ENCODE measurements at regions not wholly inside any gene's neighbourhood (a gene's known extent, or its start where the extent isn't known, plus 50 kb on each side); places are given as distances from the start of the nearest gene placed in this dataset.

- TF ChIP-seq BACH2 (CRISPR knock-in tag; IDR thresholded peaks at IDR 0.05; ENCODE audit: borderline replicate concordance), result no peak
Observed at GRCh38 chr13:106997696-106998095, 429.8 kb upstream of the ARGLU1 start (continued).

GRCh38 chr13:106996867-106997618 lies 429.1 kb upstream of the ARGLU1 start:
- TF ChIP-seq ZFP30 (CRISPR knock-in tag; IDR thresholded peaks at IDR 0.05), result no peak
- no peak for TF ChIP-seq CSDC2 (CRISPR knock-in tag; IDR thresholded peaks at IDR 0.05)
- TF ChIP-seq, protein P1, sequence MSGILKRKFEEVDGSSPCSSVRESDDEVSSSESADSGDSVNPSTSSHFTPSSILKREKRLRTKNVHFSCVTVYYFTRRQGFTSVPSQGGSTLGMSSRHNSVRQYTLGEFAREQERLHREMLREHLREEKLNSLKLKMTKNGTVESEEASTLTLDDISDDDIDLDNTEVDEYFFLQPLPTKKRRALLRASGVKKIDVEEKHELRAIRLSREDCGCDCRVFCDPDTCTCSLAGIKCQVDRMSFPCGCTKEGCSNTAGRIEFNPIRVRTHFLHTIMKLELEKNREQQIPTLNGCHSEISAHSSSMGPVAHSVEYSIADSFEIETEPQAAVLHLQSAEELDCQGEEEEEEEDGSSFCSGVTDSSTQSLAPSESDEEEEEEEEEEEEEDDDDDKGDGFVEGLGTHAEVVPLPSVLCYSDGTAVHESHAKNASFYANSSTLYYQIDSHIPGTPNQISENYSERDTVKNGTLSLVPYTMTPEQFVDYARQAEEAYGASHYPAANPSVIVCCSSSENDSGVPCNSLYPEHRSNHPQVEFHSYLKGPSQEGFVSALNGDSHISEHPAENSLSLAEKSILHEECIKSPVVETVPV (CRISPR knock-in tag; IDR thresholded peaks at IDR 0.05), result no peak
- no peak for TF ChIP-seq TCF4 (CRISPR knock-in tag; IDR thresholded peaks at IDR 0.05; ENCODE audit: borderline replicate concordance)
- TF ChIP-seq, protein P2, sequence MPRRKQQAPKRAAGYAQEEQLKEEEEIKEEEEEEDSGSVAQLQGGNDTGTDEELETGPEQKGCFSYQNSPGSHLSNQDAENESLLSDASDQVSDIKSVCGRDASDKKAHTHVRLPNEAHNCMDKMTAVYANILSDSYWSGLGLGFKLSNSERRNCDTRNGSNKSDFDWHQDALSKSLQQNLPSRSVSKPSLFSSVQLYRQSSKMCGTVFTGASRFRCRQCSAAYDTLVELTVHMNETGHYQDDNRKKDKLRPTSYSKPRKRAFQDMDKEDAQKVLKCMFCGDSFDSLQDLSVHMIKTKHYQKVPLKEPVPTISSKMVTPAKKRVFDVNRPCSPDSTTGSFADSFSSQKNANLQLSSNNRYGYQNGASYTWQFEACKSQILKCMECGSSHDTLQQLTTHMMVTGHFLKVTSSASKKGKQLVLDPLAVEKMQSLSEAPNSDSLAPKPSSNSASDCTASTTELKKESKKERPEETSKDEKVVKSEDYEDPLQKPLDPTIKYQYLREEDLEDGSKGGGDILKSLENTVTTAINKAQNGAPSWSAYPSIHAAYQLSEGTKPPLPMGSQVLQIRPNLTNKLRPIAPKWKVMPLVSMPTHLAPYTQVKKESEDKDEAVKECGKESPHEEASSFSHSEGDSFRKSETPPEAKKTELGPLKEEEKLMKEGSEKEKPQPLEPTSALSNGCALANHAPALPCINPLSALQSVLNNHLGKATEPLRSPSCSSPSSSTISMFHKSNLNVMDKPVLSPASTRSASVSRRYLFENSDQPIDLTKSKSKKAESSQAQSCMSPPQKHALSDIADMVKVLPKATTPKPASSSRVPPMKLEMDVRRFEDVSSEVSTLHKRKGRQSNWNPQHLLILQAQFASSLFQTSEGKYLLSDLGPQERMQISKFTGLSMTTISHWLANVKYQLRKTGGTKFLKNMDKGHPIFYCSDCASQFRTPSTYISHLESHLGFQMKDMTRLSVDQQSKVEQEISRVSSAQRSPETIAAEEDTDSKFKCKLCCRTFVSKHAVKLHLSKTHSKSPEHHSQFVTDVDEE (CRISPR knock-in tag; IDR thresholded peaks at IDR 0.05), result no peak
- TF ChIP-seq ZC3H10 (CRISPR knock-in tag; IDR thresholded peaks at IDR 0.05), result no peak
- TF ChIP-seq CREB5 (CRISPR knock-in tag; IDR thresholded peaks at IDR 0.05; ENCODE audit: low read depth), result no peak
- TF ChIP-seq PPARA (CRISPR knock-in tag; IDR thresholded peaks at IDR 0.05; ENCODE audit: borderline replicate concordance), result no peak
- no peak for TF ChIP-seq ARNTL (CRISPR knock-in tag; IDR thresholded peaks at IDR 0.05; ENCODE audit: borderline replicate concordance, low read depth)
- no peak for TF ChIP-seq ZNF565 (CRISPR knock-in tag; conservative IDR thresholded peaks at IDR 0.05; ENCODE audit: low read depth)
- TF ChIP-seq ISL1 (CRISPR knock-in tag; IDR thresholded peaks at IDR 0.05), result no peak
- TF ChIP-seq ZNF70 (CRISPR knock-in tag; IDR thresholded peaks at IDR 0.05), result no peak
- TF ChIP-seq, protein P3, sequence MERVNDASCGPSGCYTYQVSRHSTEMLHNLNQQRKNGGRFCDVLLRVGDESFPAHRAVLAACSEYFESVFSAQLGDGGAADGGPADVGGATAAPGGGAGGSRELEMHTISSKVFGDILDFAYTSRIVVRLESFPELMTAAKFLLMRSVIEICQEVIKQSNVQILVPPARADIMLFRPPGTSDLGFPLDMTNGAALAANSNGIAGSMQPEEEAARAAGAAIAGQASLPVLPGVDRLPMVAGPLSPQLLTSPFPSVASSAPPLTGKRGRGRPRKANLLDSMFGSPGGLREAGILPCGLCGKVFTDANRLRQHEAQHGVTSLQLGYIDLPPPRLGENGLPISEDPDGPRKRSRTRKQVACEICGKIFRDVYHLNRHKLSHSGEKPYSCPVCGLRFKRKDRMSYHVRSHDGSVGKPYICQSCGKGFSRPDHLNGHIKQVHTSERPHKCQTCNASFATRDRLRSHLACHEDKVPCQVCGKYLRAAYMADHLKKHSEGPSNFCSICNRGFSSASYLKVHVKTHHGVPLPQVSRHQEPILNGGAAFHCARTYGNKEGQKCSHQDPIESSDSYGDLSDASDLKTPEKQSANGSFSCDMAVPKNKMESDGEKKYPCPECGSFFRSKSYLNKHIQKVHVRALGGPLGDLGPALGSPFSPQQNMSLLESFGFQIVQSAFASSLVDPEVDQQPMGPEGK (CRISPR knock-in tag; IDR thresholded peaks at IDR 0.05; ENCODE audit: borderline replicate concordance), result no peak
- no peak for TF ChIP-seq ZFP3 (CRISPR knock-in tag; IDR thresholded peaks at IDR 0.05)
- TF ChIP-seq ZNF8 (CRISPR knock-in tag; IDR thresholded peaks at IDR 0.05), result no peak
- no peak for TF ChIP-seq SNAI2 (CRISPR knock-in tag; IDR thresholded peaks at IDR 0.05)
- no peak for TF ChIP-seq BACH2 (CRISPR knock-in tag; IDR thresholded peaks at IDR 0.05; ENCODE audit: borderline replicate concordance)
- TF ChIP-seq, protein P4, sequence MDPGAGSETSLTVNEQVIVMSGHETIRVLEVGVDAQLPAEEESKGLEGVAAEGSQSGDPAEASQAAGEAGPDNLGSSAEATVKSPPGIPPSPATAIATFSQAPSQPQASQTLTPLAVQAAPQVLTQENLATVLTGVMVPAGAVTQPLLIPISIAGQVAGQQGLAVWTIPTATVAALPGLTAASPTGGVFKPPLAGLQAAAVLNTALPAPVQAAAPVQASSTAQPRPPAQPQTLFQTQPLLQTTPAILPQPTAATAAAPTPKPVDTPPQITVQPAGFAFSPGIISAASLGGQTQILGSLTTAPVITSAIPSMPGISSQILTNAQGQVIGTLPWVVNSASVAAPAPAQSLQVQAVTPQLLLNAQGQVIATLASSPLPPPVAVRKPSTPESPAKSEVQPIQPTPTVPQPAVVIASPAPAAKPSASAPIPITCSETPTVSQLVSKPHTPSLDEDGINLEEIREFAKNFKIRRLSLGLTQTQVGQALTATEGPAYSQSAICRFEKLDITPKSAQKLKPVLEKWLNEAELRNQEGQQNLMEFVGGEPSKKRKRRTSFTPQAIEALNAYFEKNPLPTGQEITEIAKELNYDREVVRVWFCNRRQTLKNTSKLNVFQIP (CRISPR knock-in tag; IDR thresholded peaks at IDR 0.05; ENCODE audit: borderline replicate concordance, low read depth), result no peak
- no peak for TF ChIP-seq OSR1 (CRISPR knock-in tag; IDR thresholded peaks at IDR 0.05)
- no peak for ATAC-seq

GRCh38 chr13:106990594-106990993 lies 422.7 kb upstream of the ARGLU1 start:
- no peak for ATAC-seq
- TF ChIP-seq TOX (CRISPR knock-in tag; IDR thresholded peaks at IDR 0.05; ENCODE audit: borderline replicate concordance) (no peak), ZNF8 (CRISPR knock-in tag; IDR thresholded peaks at IDR 0.05) (no peak), BACH2 (CRISPR knock-in tag; IDR thresholded peaks at IDR 0.05; ENCODE audit: borderline replicate concordance) (no peak), ZNF565 (CRISPR knock-in tag; conservative IDR thresholded peaks at IDR 0.05; ENCODE audit: low read depth) (no peak), GLIS3 (CRISPR knock-in tag; IDR thresholded peaks at IDR 0.05) (no peak), PPARA (CRISPR knock-in tag; IDR thresholded peaks at IDR 0.05; ENCODE audit: borderline replicate concordance) (no peak), CREB5 (CRISPR knock-in tag; IDR thresholded peaks at IDR 0.05; ENCODE audit: low read depth) (no peak), ARNTL (CRISPR knock-in tag; IDR thresholded peaks at IDR 0.05; ENCODE audit: borderline replicate concordance, low read depth) (no peak), ESRRG (CRISPR knock-in tag; IDR thresholded peaks at IDR 0.05) (no peak), CSDC2 (CRISPR knock-in tag; IDR thresholded peaks at IDR 0.05) (no peak), SNAI2 (CRISPR knock-in tag; IDR thresholded peaks at IDR 0.05) (no peak), ZFP30 (CRISPR knock-in tag; IDR thresholded peaks at IDR 0.05) (no peak), ZC3H10 (CRISPR knock-in tag; IDR thresholded peaks at IDR 0.05) (no peak), OSR1 (CRISPR knock-in tag; IDR thresholded peaks at IDR 0.05) (no peak), ZNF70 (CRISPR knock-in tag; IDR thresholded peaks at IDR 0.05) (no peak)
- TF ChIP-seq, protein P1 (CRISPR knock-in tag; IDR thresholded peaks at IDR 0.05), result no peak
